ENCODE measurements at regions not wholly inside any gene's neighbourhood (a gene's known extent, or its start where the extent isn't known, plus 50 kb on each side); places are given as distances from the start of the nearest gene placed in this dataset.

- DNase-seq (ENCODE audit: low spot score): no peak
Observed at GRCh38 chr10:42973411-42973810, 103.5 kb upstream of the RET start.

- DNase-seq (ENCODE audit: low spot score): no peak
Observed at GRCh38 chr10:42973870-42974692, 102.8 kb upstream of the RET start.

- no peak for DNase-seq (ENCODE audit: low spot score)
Observed at GRCh38 chr10:42974693-42975002, 102.2 kb upstream of the RET start.

GRCh38 chr10:42975005-42975493, 101.8 kb upstream of the RET start:
- no peak for DNase-seq (ENCODE audit: low spot score)

GRCh38 chr10:42975558-42976340, 101.1 kb upstream of the RET start:
- DNase-seq (ENCODE audit: low spot score): no peak

GRCh38 chr10:42976351-42977031, 100.4 kb upstream of the RET start:
- DNase-seq (ENCODE audit: low spot score): no peak

- DNase-seq (ENCODE audit: low spot score): no peak
Observed at GRCh38 chr10:42977032-42977416, 99.8 kb upstream of the RET start.

GRCh38 chr10:42979181-42979580, 97.7 kb upstream of the RET start:
- DNase-seq (ENCODE audit: low spot score): no peak

- DNase-seq (ENCODE audit: low spot score): no peak
Observed at GRCh38 chr10:42979721-42980467, 97.0 kb upstream of the RET start.

- DNase-seq (ENCODE audit: low spot score): no peak
Observed at GRCh38 chr10:42980553-42981357, 96.1 kb upstream of the RET start.

- DNase-seq (ENCODE audit: low spot score): no peak
Observed at GRCh38 chr10:42981358-42982236, 95.3 kb upstream of the RET start.

- no peak for DNase-seq (ENCODE audit: low spot score)
Observed at GRCh38 chr10:42982891-42983506, 93.9 kb upstream of the RET start.

GRCh38 chr10:42983591-42983990, 93.3 kb upstream of the RET start:
- DNase-seq (ENCODE audit: low spot score): no peak

GRCh38 chr10:42984035-42984610, 92.7 kb upstream of the RET start:
- no peak for DNase-seq (ENCODE audit: low spot score)

- DNase-seq (ENCODE audit: low spot score): no peak
Observed at GRCh38 chr10:42984761-42985325, 92.0 kb upstream of the RET start.

- DNase-seq (ENCODE audit: low spot score): no peak
Observed at GRCh38 chr10:42985436-42986316, 91.2 kb upstream of the RET start.

- DNase-seq (ENCODE audit: low spot score): no peak
Observed at GRCh38 chr10:42986633-42987032, 90.2 kb upstream of the RET start.

GRCh38 chr10:42987121-42987541, 89.7 kb upstream of the RET start:
- no peak for DNase-seq (ENCODE audit: low spot score)

Measured in CD4-positive, alpha-beta T cell treated with Interleukin-6 at 100 ng/mL for 8 hours (primary cell).